GM23338 (cell line): ENCODE measurements at regions not wholly inside any gene's neighbourhood (a gene's known extent, or its start where the extent isn't known, plus 50 kb on each side); places are given as distances from the start of the nearest gene placed in this dataset.
A peak's percentile ranks its signal among the peaks of the same experiment; 100 is the strongest.

Experiments
- ATAC-seq: fragments of 200-7000 bp; cut with Tn5 transposase; 3 replicates; pipeline ENCODE4 v1.9.1; 2020
- DNase-seq: peaks from one replicate; pipeline ENCODE4 v3.0.0-alpha.2; 2015; ENCODE audit warnings: low spot score
- H2AFZ ChIP-seq: fragments of 200-600 bp; sonication (generic); 2 replicates; pipeline ENCODE4 v1.8.0; 2016; ENCODE audit warnings: antibody characterized with exemption, mild to moderate bottlenecking, moderate library complexity
- H3F3A ChIP-seq: fragments of 200-600 bp; sonication (generic); replicated peaks from 2 replicates; pipeline ENCODE4 v1.8.0; 2017; ENCODE audit warnings: antibody characterized with exemption, mixed run types, low read depth
- H3K27ac ChIP-seq: fragments of 200-600 bp; sonication (generic); 2 replicates; pipeline ENCODE4 v1.6.1; 2016; ENCODE audit warnings: low read depth
- H3K27me3 ChIP-seq: fragments of 200-600 bp; sonication (generic); 2 replicates; pipeline ENCODE4 v1.8.0; 2016; ENCODE audit warnings: mild to moderate bottlenecking, mixed run types, moderate library complexity; ENCODE audit not compliant: insufficient read depth
- H3K36me3 ChIP-seq: fragments of 200-600 bp; sonication (generic); 2 replicates; pipeline ENCODE4 v1.8.0; 2016; ENCODE audit warnings: mild to moderate bottlenecking; ENCODE audit not compliant: insufficient read depth
- H3K4me1 ChIP-seq: fragments of 200-600 bp; sonication (generic); 2 replicates; pipeline ENCODE4 v1.8.0; 2016; ENCODE audit warnings: mild to moderate bottlenecking, moderate library complexity; ENCODE audit not compliant: insufficient read depth
- H3K4me2 ChIP-seq: fragments of 200-600 bp; sonication (generic); 2 replicates; pipeline ENCODE4 v1.7.1; 2017; ENCODE audit warnings: mixed run types
- H3K4me3 ChIP-seq: fragments of 200-600 bp; sonication (generic); 2 replicates; pipeline ENCODE4 v1.6.1; 2016; ENCODE audit warnings: mixed run types
- H3K79me2 ChIP-seq: fragments of 200-600 bp; sonication (generic); replicated peaks from 2 replicates; pipeline ENCODE4 v1.8.0; 2017; ENCODE audit warnings: mild to moderate bottlenecking; ENCODE audit not compliant: insufficient read depth
- H3K9me2 ChIP-seq: fragments of 200-600 bp; sonication (generic); 2 replicates; pipeline ENCODE4 v1.8.0; 2017; ENCODE audit not compliant: insufficient read depth
- H4K20me1 ChIP-seq: fragments of 200-600 bp; sonication (generic); replicated peaks from 2 replicates; pipeline ENCODE4 v1.8.0; 2017; ENCODE audit warnings: mild to moderate bottlenecking; ENCODE audit not compliant: insufficient read depth
- H3K27ac Mint-ChIP-seq: 2 replicates; pipeline ENCODE4 v1.8.0; 2020; ENCODE audit warnings: inconsistent platforms, mild to moderate bottlenecking, moderate library complexity, mixed read lengths
- H3K27me3 Mint-ChIP-seq: 3 replicates; pipeline ENCODE4 v1.8.0; 2022; ENCODE audit warnings: low read depth, mild to moderate bottlenecking, moderate library complexity, mixed read lengths, inconsistent platforms; ENCODE audit not compliant: insufficient read depth, poor library complexity
- H3K36me3 Mint-ChIP-seq: 3 replicates; pipeline ENCODE4 v1.8.0; 2021; ENCODE audit warnings: low read depth, mild to moderate bottlenecking, inconsistent platforms, moderate library complexity, mixed read lengths
- H3K4me1 Mint-ChIP-seq: 3 replicates; pipeline ENCODE4 v1.8.0; 2020; ENCODE audit warnings: mild to moderate bottlenecking, inconsistent platforms, mixed read lengths
- H3K4me3 Mint-ChIP-seq: 3 replicates; pipeline ENCODE4 v1.8.0; 2021; ENCODE audit warnings: moderate library complexity, mild to moderate bottlenecking, inconsistent platforms, mixed read lengths
- H3K9me3 Mint-ChIP-seq: 3 replicates; pipeline ENCODE4 v1.8.0; 2020; ENCODE audit warnings: moderate library complexity, mild to moderate bottlenecking, inconsistent platforms, mixed read lengths
- CREB1 ChIP-seq: fragments of 250-450 bp; sonication (Bioruptor Pico); IDR thresholded peaks from 2 replicates; pipeline ENCODE4 v1.5.0; 2020; ENCODE audit warnings: low read depth, mild to moderate bottlenecking, moderate library complexity
- EZH2 ChIP-seq: fragments of 200-600 bp; sonication (generic); IDR thresholded peaks from one replicate; pipeline ENCODE4 v1.8.0; 2017; ENCODE audit warnings: antibody characterized with exemption, mild to moderate bottlenecking, low read depth; ENCODE audit not compliant: unreplicated experiment
- JUNB ChIP-seq: IDR thresholded peaks from one replicate; pipeline ENCODE4 v1.6.1; 2016; ENCODE audit warnings: antibody characterized with exemption; ENCODE audit not compliant: unreplicated experiment
- NANOG ChIP-seq: IDR thresholded peaks from 2 replicates; pipeline ENCODE4 v1.6.1; 2016; ENCODE audit warnings: antibody characterized with exemption, borderline replicate concordance
- POLR2AphosphoS5 ChIP-seq: IDR thresholded peaks from 2 replicates; pipeline ENCODE4 v1.6.1; 2016; ENCODE audit warnings: antibody characterized with exemption, low read depth
- STAT1 ChIP-seq: IDR thresholded peaks from one replicate; pipeline ENCODE4 v1.6.1; 2016; ENCODE audit warnings: antibody characterized with exemption; ENCODE audit not compliant: unreplicated experiment
- ZNF114 ChIP-seq: fragments of 250-450 bp; sonication (Bioruptor Pico); IDR thresholded peaks from 2 replicates; pipeline ENCODE4 v1.5.0; 2020; ENCODE audit warnings: mild to moderate bottlenecking, moderate library complexity
- TF ChIP-seq, protein P1 (sequence below), 2 experiments: fragments of 200-600 bp in 1 of 2; sonication (generic) in 1 of 2; conservative IDR thresholded peaks; 2 replicates each; pipeline versions ENCODE4 v1.5.1 to v1.6.1; 2016 to 2017; ENCODE audit warnings: antibody characterized with exemption in 2 of 2, low read depth in 2 of 2, mild to moderate bottlenecking in 2 of 2, moderate library complexity in 1 of 2
- TF ChIP-seq, protein P2 (sequence below): IDR thresholded peaks from one replicate; pipeline ENCODE4 v1.6.1; 2018; ENCODE audit warnings: antibody characterized with exemption; ENCODE audit not compliant: unreplicated experiment
- TF ChIP-seq, protein P3 (sequence below): IDR thresholded peaks from 2 replicates; pipeline ENCODE4 v1.6.1; 2016; ENCODE audit warnings: antibody characterized with exemption

DNA sequence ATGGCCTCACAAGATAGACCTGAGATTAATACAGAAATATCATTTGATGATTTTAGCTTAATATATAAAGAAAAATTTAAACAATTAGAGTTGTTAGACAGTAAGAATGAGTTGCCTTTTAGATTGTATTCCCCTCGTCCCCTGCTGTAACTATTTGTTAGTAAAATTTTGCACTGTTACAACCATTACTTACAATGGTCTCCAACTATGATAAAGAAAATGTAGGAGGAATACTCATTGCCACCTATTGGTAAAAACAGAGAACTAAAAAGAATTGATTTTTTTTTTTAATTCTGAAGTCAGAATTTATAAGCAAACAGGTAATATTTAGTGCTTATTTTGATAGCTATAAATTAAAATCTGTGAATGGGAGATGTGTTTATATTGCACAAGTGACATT lies 937.6 kb downstream of the TLE4 start:
- Mint-ChIP-seq H3K27me3 (peaks cover 1% of the 10 kb centered on the region), H3K4me1 (peaks cover 2% of the 10 kb centered on the region), H3K27ac (no peak overlapping the region), H3K4me3 (no peak overlapping the region), H3K9me3 (no peaks in the 10 kb centered on the region), H3K36me3 (no peaks in the 10 kb centered on the region)
- no peak overlapping the region for H3K27ac ChIP-seq
- H2AFZ ChIP-seq = no peak overlapping the region
- H3K9me2 ChIP-seq = no peaks in the 10 kb centered on the region; the same call in 1 of the 2 replicates
- no peaks in the 10 kb centered on the region for H4K20me1 ChIP-seq
- no peak overlapping the region for H3K4me2 ChIP-seq
- no peaks in the 10 kb centered on the region for H3K27me3 ChIP-seq
- no peak for TF ChIP-seq EZH2
- TF ChIP-seq, protein P1, sequence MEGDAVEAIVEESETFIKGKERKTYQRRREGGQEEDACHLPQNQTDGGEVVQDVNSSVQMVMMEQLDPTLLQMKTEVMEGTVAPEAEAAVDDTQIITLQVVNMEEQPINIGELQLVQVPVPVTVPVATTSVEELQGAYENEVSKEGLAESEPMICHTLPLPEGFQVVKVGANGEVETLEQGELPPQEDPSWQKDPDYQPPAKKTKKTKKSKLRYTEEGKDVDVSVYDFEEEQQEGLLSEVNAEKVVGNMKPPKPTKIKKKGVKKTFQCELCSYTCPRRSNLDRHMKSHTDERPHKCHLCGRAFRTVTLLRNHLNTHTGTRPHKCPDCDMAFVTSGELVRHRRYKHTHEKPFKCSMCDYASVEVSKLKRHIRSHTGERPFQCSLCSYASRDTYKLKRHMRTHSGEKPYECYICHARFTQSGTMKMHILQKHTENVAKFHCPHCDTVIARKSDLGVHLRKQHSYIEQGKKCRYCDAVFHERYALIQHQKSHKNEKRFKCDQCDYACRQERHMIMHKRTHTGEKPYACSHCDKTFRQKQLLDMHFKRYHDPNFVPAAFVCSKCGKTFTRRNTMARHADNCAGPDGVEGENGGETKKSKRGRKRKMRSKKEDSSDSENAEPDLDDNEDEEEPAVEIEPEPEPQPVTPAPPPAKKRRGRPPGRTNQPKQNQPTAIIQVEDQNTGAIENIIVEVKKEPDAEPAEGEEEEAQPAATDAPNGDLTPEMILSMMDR (conservative IDR thresholded peaks at IDR 0.05; ENCODE audit: low read depth in 2 of 2) = peak in 1 of 2 experiments; percentile 44; a peak in 3 of 4 replicates
- ATAC-seq (no peak), DNase-seq (no peak)
- peaks cover 9% of the 10 kb centered on the region for H3K4me1 ChIP-seq
- no peak overlapping the region for H3K4me3 ChIP-seq
- no peaks in the 10 kb centered on the region for H3K79me2 ChIP-seq
- no peaks in the 10 kb centered on the region for H3F3A ChIP-seq
- H3K36me3 ChIP-seq = no peaks in the 10 kb centered on the region

DNA sequence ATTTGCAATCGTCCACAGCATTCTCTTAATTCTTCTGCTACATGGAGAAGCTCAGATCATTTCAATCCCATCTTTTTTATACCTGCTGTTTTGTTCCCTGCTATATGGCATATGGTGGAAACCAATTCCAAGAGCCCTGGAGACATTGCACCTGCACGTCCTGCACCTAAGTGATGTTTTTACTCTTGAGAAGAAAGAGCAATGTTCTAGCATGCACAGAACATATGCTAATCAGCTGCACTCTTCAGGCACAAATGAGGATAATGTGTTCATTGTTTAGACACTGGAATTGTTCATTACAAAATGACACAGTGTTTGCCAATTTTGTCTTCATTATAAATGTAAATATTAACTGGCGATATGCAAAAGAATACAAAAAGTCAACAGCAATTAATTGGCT lies 935.8 kb downstream of the TLE4 start:
- Mint-ChIP-seq H3K4me3 (no peak overlapping the region), H3K27ac (no peak overlapping the region), H3K9me3 (no peaks in the 10 kb centered on the region), H3K4me1 (peaks cover 2% of the 10 kb centered on the region), H3K36me3 (no peaks in the 10 kb centered on the region), H3K27me3 (peaks cover 4% of the 10 kb centered on the region)
- Histone ChIP-seq H3K79me2 (no peaks in the 10 kb centered on the region), H4K20me1 (no peaks in the 10 kb centered on the region), H3F3A (no peaks in the 10 kb centered on the region), H2AFZ (no peak overlapping the region), H3K4me2 (no peak overlapping the region), H3K27me3 (no peaks in the 10 kb centered on the region), H3K9me2 (no peaks in the 10 kb centered on the region; the same call in 1 of the 2 replicates), H3K27ac (no peak overlapping the region), H3K4me3 (no peak overlapping the region), H3K4me1 (peaks cover 9% of the 10 kb centered on the region), H3K36me3 (no peaks in the 10 kb centered on the region)
- DNase-seq = no peak
- no peak for ATAC-seq
- TF ChIP-seq NANOG (no peak), POLR2AphosphoS5 (no peak), STAT1 (no peak), JUNB (no peak), ZNF114 (CRISPR knock-in tag) (no peak), CREB1 (CRISPR knock-in tag) (no peak), EZH2 (no peak)
- TF ChIP-seq, protein P2, sequence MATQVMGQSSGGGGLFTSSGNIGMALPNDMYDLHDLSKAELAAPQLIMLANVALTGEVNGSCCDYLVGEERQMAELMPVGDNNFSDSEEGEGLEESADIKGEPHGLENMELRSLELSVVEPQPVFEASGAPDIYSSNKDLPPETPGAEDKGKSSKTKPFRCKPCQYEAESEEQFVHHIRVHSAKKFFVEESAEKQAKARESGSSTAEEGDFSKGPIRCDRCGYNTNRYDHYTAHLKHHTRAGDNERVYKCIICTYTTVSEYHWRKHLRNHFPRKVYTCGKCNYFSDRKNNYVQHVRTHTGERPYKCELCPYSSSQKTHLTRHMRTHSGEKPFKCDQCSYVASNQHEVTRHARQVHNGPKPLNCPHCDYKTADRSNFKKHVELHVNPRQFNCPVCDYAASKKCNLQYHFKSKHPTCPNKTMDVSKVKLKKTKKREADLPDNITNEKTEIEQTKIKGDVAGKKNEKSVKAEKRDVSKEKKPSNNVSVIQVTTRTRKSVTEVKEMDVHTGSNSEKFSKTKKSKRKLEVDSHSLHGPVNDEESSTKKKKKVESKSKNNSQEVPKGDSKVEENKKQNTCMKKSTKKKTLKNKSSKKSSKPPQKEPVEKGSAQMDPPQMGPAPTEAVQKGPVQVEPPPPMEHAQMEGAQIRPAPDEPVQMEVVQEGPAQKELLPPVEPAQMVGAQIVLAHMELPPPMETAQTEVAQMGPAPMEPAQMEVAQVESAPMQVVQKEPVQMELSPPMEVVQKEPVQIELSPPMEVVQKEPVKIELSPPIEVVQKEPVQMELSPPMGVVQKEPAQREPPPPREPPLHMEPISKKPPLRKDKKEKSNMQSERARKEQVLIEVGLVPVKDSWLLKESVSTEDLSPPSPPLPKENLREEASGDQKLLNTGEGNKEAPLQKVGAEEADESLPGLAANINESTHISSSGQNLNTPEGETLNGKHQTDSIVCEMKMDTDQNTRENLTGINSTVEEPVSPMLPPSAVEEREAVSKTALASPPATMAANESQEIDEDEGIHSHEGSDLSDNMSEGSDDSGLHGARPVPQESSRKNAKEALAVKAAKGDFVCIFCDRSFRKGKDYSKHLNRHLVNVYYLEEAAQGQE = no peak
- TF ChIP-seq, protein P1 (conservative IDR thresholded peaks at IDR 0.05; ENCODE audit: low read depth in 2 of 2) = no peak
- TF ChIP-seq, protein P3, sequence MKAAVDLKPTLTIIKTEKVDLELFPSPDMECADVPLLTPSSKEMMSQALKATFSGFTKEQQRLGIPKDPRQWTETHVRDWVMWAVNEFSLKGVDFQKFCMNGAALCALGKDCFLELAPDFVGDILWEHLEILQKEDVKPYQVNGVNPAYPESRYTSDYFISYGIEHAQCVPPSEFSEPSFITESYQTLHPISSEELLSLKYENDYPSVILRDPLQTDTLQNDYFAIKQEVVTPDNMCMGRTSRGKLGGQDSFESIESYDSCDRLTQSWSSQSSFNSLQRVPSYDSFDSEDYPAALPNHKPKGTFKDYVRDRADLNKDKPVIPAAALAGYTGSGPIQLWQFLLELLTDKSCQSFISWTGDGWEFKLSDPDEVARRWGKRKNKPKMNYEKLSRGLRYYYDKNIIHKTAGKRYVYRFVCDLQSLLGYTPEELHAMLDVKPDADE = no peak
